Fibroblast of lung (primary cell): ENCODE measurements at regions not wholly inside any gene's neighbourhood (a gene's known extent, or its start where the extent isn't known, plus 50 kb on each side); places are given as distances from the start of the nearest gene placed in this dataset.

Experiments
- DNase-seq, 2 donors: peaks; one replicate each; pipeline versions ENCODE4 v3.0.0 to v3.0.0-alpha.2; 2010; ENCODE audit warnings: low read depth in 2 of 2
- H2AFZ ChIP-seq: 2 replicates; pipeline ENCODE4 v1.5.1; 2012; ENCODE audit warnings: low read length, control low read depth, inconsistent platforms
- H3K27ac ChIP-seq: 2 replicates; pipeline ENCODE4 v1.5.1; 2011; ENCODE audit warnings: low read length, control low read depth; ENCODE audit not compliant: insufficient read depth
- H3K27me3 ChIP-seq: 2 replicates; pipeline ENCODE4 v1.5.1; 2011; ENCODE audit warnings: mild to moderate bottlenecking, low read length; ENCODE audit not compliant: control insufficient read depth, insufficient read depth
- H3K36me3 ChIP-seq: 2 replicates; pipeline ENCODE4 v1.5.1; 2011; ENCODE audit warnings: low read length; ENCODE audit not compliant: control insufficient read depth, insufficient read depth
- H3K4me1 ChIP-seq: 2 replicates; pipeline ENCODE4 v1.5.1; 2011; ENCODE audit warnings: low read length; ENCODE audit not compliant: control insufficient read depth, insufficient read depth; ENCODE audit errors: extremely low read depth
- H3K4me2 ChIP-seq: 2 replicates; pipeline ENCODE4 v1.5.1; 2011; ENCODE audit warnings: low read length, control low read depth; ENCODE audit not compliant: insufficient read depth; ENCODE audit errors: extremely low read depth
- H3K4me3 ChIP-seq, 4 experiments: fragments of 200-600 bp in 1 of 4; sonication (generic) in 1 of 4; replicated peaks in 1 of 4; 2 replicates each; pipeline ENCODE4 v1.5.1; 2011 to 2016; ENCODE audit warnings: low read length in 4 of 4, low read depth in 3 of 4, mild to moderate bottlenecking in 3 of 4, control low read depth in 2 of 4, inconsistent platforms in 1 of 4, mixed read lengths in 1 of 4; ENCODE audit not compliant: insufficient read depth in 1 of 4; ENCODE audit errors: control extremely low read depth in 1 of 4
- H3K79me2 ChIP-seq: 2 replicates; pipeline ENCODE4 v1.5.1; 2012; ENCODE audit warnings: mild to moderate bottlenecking, low read length, inconsistent platforms; ENCODE audit not compliant: control insufficient read depth, insufficient read depth
- H3K9ac ChIP-seq: 2 replicates; pipeline ENCODE4 v1.5.1; 2011; ENCODE audit warnings: mild to moderate bottlenecking, low read length, control low read depth; ENCODE audit not compliant: insufficient read depth
- H3K9me3 ChIP-seq: 2 replicates; pipeline ENCODE4 v1.5.1; 2012; ENCODE audit warnings: low read depth, low read length; ENCODE audit not compliant: control insufficient read depth, insufficient read depth
- H4K20me1 ChIP-seq: 2 replicates; pipeline ENCODE4 v1.5.1; 2011; ENCODE audit warnings: low read length; ENCODE audit not compliant: control insufficient read depth, insufficient read depth; ENCODE audit errors: extremely low read depth
- CTCF ChIP-seq, 2 donors: IDR thresholded peaks in 1 of 2; conservative IDR thresholded peaks in 1 of 2; 1 replicate in 1 of 2; 2 replicates in 1 of 2; pipeline ENCODE4 v1.5.1; 2011 to 2012; ENCODE audit warnings: low read length in 2 of 2, control low read depth in 1 of 2, inconsistent platforms in 1 of 2, low read depth in 1 of 2, mild to moderate bottlenecking in 1 of 2
- EZH2 ChIP-seq: IDR thresholded peaks from 2 replicates; pipeline ENCODE4 v1.5.1; 2012; ENCODE audit warnings: low read length, control low read depth, mild to moderate bottlenecking; ENCODE audit errors: missing control alignments

- Histone ChIP-seq H3K9me3 (no peaks in the 10 kb centered on the region), H4K20me1 (no peaks in the 10 kb centered on the region), H3K4me2 (no peak overlapping the region), H3K4me1 (no peaks in the 10 kb centered on the region), H3K4me3 (no peak overlapping the region), H2AFZ (no peak overlapping the region), H3K79me2 (no peaks in the 10 kb centered on the region), H3K27me3 (no peaks in the 10 kb centered on the region), H3K9ac (no peak overlapping the region), H3K27ac (no peak overlapping the region), H3K36me3 (no peaks in the 10 kb centered on the region)
- no peak for DNase-seq
- no peak for TF ChIP-seq EZH2
Measured at GRCh38 chr1:233735331-233735730, 121.4 kb downstream of the KCNK1 start.

GRCh38 chr1:233735847-233736246 is 121.9 kb downstream of the KCNK1 start:
- Histone ChIP-seq H3K9me3 (no peaks in the 10 kb centered on the region), H3K4me1 (no peaks in the 10 kb centered on the region), H2AFZ (no peak overlapping the region), H3K27me3 (no peaks in the 10 kb centered on the region), H3K4me3 (no peak overlapping the region), H3K27ac (no peak overlapping the region), H3K79me2 (no peaks in the 10 kb centered on the region), H3K4me2 (no peak overlapping the region), H3K9ac (no peak overlapping the region), H3K36me3 (no peaks in the 10 kb centered on the region), H4K20me1 (no peaks in the 10 kb centered on the region)
- TF ChIP-seq CTCF (conservative IDR thresholded peaks at IDR 0.05 in 1 of 2, IDR thresholded peaks at IDR 0.05 in 1 of 2; ENCODE audit: low read depth in 1 of 2, low read length in 2 of 2) (no peak), EZH2 (no peak)
- DNase-seq = no peak

GRCh38 chr1:233737341-233737740 is 123.4 kb downstream of the KCNK1 start:
- H3K9ac ChIP-seq = no peak overlapping the region
- no peaks in the 10 kb centered on the region for H3K36me3 ChIP-seq
- no peak for DNase-seq
- TF ChIP-seq CTCF (conservative IDR thresholded peaks at IDR 0.05 in 1 of 2, IDR thresholded peaks at IDR 0.05 in 1 of 2; ENCODE audit: low read depth in 1 of 2, low read length in 2 of 2) (no peak), EZH2 (no peak)
- no peak overlapping the region for H3K4me3 ChIP-seq
- no peak overlapping the region for H3K4me2 ChIP-seq
- H3K9me3 ChIP-seq = no peaks in the 10 kb centered on the region
- H2AFZ ChIP-seq = no peak overlapping the region
- H3K27me3 ChIP-seq = no peaks in the 10 kb centered on the region
- no peaks in the 10 kb centered on the region for H3K79me2 ChIP-seq
- no peak overlapping the region for H3K27ac ChIP-seq
- no peaks in the 10 kb centered on the region for H4K20me1 ChIP-seq
- H3K4me1 ChIP-seq = no peaks in the 10 kb centered on the region
